H9 (cell line): ENCODE measurements at regions not wholly inside any gene's neighbourhood (a gene's known extent, or its start where the extent isn't known, plus 50 kb on each side); places are given as distances from the start of the nearest gene placed in this dataset.

Experiments used
- DNase-seq: peaks from one replicate; pipeline ENCODE4 v3.0.0-alpha.2; 2017
- H2AFZ ChIP-seq: one replicate; pipeline ENCODE4 v1.6.1; 2013; ENCODE audit warnings: mild to moderate bottlenecking, low read length, control low read depth, moderate library complexity
- H2AK5ac ChIP-seq: 2 replicates; pipeline ENCODE4 v1.6.1; 2013; ENCODE audit warnings: low read length, control low read depth, mixed read lengths; ENCODE audit not compliant: insufficient read length
- H2BK120ac ChIP-seq: one replicate; pipeline ENCODE4 v1.6.1; 2013; ENCODE audit warnings: low read depth, mild to moderate bottlenecking, low read length, control low read depth, inconsistent platforms; ENCODE audit not compliant: poor library complexity, severe bottlenecking
- H2BK12ac ChIP-seq: 2 replicates; pipeline ENCODE4 v1.6.1; 2013; ENCODE audit warnings: low read length, control low read depth, mixed read lengths, low read depth; ENCODE audit not compliant: insufficient read length
- H2BK15ac ChIP-seq: 2 replicates; pipeline ENCODE4 v1.6.1; 2013; ENCODE audit warnings: low read depth, low read length, control low read depth
- H2BK20ac ChIP-seq: one replicate; pipeline ENCODE4 v1.6.1; 2013; ENCODE audit warnings: low read depth, mild to moderate bottlenecking, low read length, control low read depth, inconsistent platforms; ENCODE audit not compliant: poor library complexity, severe bottlenecking
- H2BK5ac ChIP-seq: 2 replicates; pipeline ENCODE4 v1.6.1; 2013; ENCODE audit warnings: low read length, control low read depth, mixed read lengths; ENCODE audit not compliant: insufficient read length
- H3K14ac ChIP-seq: 2 replicates; pipeline ENCODE4 v1.6.1; 2013; ENCODE audit warnings: low read length, control low read depth; ENCODE audit not compliant: insufficient read depth
- H3K18ac ChIP-seq: 2 replicates; pipeline ENCODE4 v1.6.1; 2013; ENCODE audit warnings: low read depth, mild to moderate bottlenecking, mixed read lengths, low read length, control low read depth; ENCODE audit not compliant: insufficient read length
- H3K23ac ChIP-seq: 2 replicates; pipeline ENCODE4 v1.6.1; 2013; ENCODE audit warnings: low read length, control low read depth, mixed read lengths, low read depth; ENCODE audit not compliant: insufficient read length
- H3K23me2 ChIP-seq: 2 replicates; pipeline ENCODE4 v1.6.1; 2013; ENCODE audit warnings: low read depth, mild to moderate bottlenecking, mixed read lengths, low read length, control low read depth; ENCODE audit not compliant: insufficient read length, poor library complexity, severe bottlenecking
- H3K27ac ChIP-seq: 2 replicates; pipeline ENCODE4 v1.5.1; 2013; ENCODE audit warnings: low read length, control low read depth, mixed read lengths, low read depth; ENCODE audit not compliant: insufficient read length
- H3K27me3 ChIP-seq: 2 replicates; pipeline ENCODE4 v1.6.1; 2013; ENCODE audit warnings: low read length, control low read depth, inconsistent platforms; ENCODE audit not compliant: insufficient read depth
- H3K4ac ChIP-seq: 2 replicates; pipeline ENCODE4 v1.6.1; 2013; ENCODE audit warnings: low read depth, mild to moderate bottlenecking, control low read depth, inconsistent platforms, low read length, moderate library complexity
- H3K4me1 ChIP-seq: 2 replicates; pipeline ENCODE4 v1.6.1; 2013; ENCODE audit warnings: low read length, control low read depth, inconsistent platforms; ENCODE audit not compliant: insufficient read depth
- H3K4me2 ChIP-seq: 2 replicates; pipeline ENCODE4 v1.6.1; 2013; ENCODE audit warnings: low read length, control low read depth, mixed read lengths; ENCODE audit not compliant: insufficient read length, insufficient read depth
- H3K56ac ChIP-seq: 2 replicates; pipeline ENCODE4 v1.6.1; 2013; ENCODE audit warnings: low read depth, mild to moderate bottlenecking, mixed read lengths, low read length, control low read depth; ENCODE audit not compliant: insufficient read length
- H3K79me1 ChIP-seq: 2 replicates; pipeline ENCODE4 v1.6.1; 2013; ENCODE audit warnings: low read depth, mild to moderate bottlenecking, moderate library complexity, low read length, control low read depth, inconsistent platforms; ENCODE audit not compliant: insufficient read depth, poor library complexity, severe bottlenecking
- H3K79me2 ChIP-seq: 2 replicates; pipeline ENCODE4 v1.6.1; 2013; ENCODE audit warnings: low read length, control low read depth, inconsistent platforms; ENCODE audit not compliant: insufficient read depth
- H3K9ac ChIP-seq: 2 replicates; pipeline ENCODE4 v1.6.1; 2013; ENCODE audit warnings: low read length, control low read depth, mixed read lengths; ENCODE audit not compliant: insufficient read length; ENCODE audit errors: extremely low read depth
- H3K9me3 ChIP-seq: one replicate; pipeline ENCODE4 v1.6.1; 2013; ENCODE audit warnings: low read depth, low read length, inconsistent platforms; ENCODE audit not compliant: control insufficient read depth
- H3T11ph ChIP-seq: one replicate; pipeline ENCODE4 v1.6.1; 2013; ENCODE audit warnings: mild to moderate bottlenecking, low read length, control low read depth, inconsistent platforms
- H4K20me1 ChIP-seq: one replicate; pipeline ENCODE4 v1.6.1; 2013; ENCODE audit not compliant: control insufficient read depth, insufficient read length, insufficient read depth
- H4K5ac ChIP-seq: 2 replicates; pipeline ENCODE4 v1.6.1; 2013; ENCODE audit warnings: low read depth, mild to moderate bottlenecking, mixed read lengths, low read length, control low read depth; ENCODE audit not compliant: insufficient read length
- H4K8ac ChIP-seq: replicated peaks from 2 replicates; pipeline ENCODE4 v1.6.1; 2013; ENCODE audit warnings: low read length, control low read depth, mixed read lengths, low read depth; ENCODE audit not compliant: insufficient read length
- H4K91ac ChIP-seq: 2 replicates; pipeline ENCODE4 v1.6.1; 2013; ENCODE audit warnings: low read depth, mild to moderate bottlenecking, moderate library complexity, mixed read lengths, low read length, control low read depth; ENCODE audit not compliant: insufficient read length
- H3K27ac Mint-ChIP-seq, 3 experiments: 2 replicates in 2 of 3; 3 replicates in 1 of 3; pipeline ENCODE4 v1.8.0; 2020 to 2021; ENCODE audit warnings: mixed read lengths in 3 of 3, mild to moderate bottlenecking in 1 of 3, moderate library complexity in 1 of 3
- H3K27me3 Mint-ChIP-seq: 2 replicates; pipeline ENCODE4 v1.8.0; 2021; ENCODE audit warnings: low read depth, mild to moderate bottlenecking, moderate library complexity, mixed read lengths
- H3K36me3 Mint-ChIP-seq, 3 experiments: 2 replicates in 2 of 3; 3 replicates in 1 of 3; pipeline ENCODE4 v1.8.0; 2020 to 2021; ENCODE audit warnings: low read depth in 3 of 3, mixed read lengths in 3 of 3; ENCODE audit not compliant: insufficient read depth in 1 of 3
- H3K4me1 Mint-ChIP-seq, 2 experiments: 2 replicates each; pipeline ENCODE4 v1.8.0; 2020; ENCODE audit warnings: mixed read lengths in 2 of 2
- H3K4me3 Mint-ChIP-seq, 2 experiments: 2 replicates in 1 of 2; 3 replicates in 1 of 2; pipeline ENCODE4 v1.8.0; 2020 to 2021; ENCODE audit warnings: mild to moderate bottlenecking in 2 of 2, mixed read lengths in 2 of 2, moderate library complexity in 1 of 2
- H3K9me3 Mint-ChIP-seq, 2 experiments: 2 replicates in 1 of 2; 3 replicates in 1 of 2; pipeline ENCODE4 v1.8.0; 2020; ENCODE audit warnings: mild to moderate bottlenecking in 2 of 2, mixed read lengths in 2 of 2, moderate library complexity in 1 of 2
- CTCF ChIP-seq: fragments of 200-600 bp; sonication (generic); conservative IDR thresholded peaks from 3 replicates; pipeline ENCODE4 v1.8.0; 2021; ENCODE audit warnings: antibody characterized with exemption, mild to moderate bottlenecking
- WGBS: extraction: QIAGEN DNeasy Blood & Tissue Kit; methylation state at CpG from one replicate; pipeline ENCODE4 v1.1.7; 2013; ENCODE audit warnings: missing lambda C conversion rate, low lambda C conversion rate, mixed read lengths; ENCODE audit not compliant: insufficient read length; ENCODE audit errors: extremely low coverage; 5-methylcytosine and 5-hydroxymethylcytosine counted together

GRCh38 chr6:114863610-114864009, 520.8 kb upstream of the HS3ST5 start:
- Mint-ChIP-seq H3K27ac (no peak overlapping the region; a peak in 1 of 7 replicates), H3K4me3 (no peak overlapping the region), H3K36me3 (peaks cover 0 to 9% (median 2%) of the 10 kb centered on the region in 3 experiments; a peak in 3 of 7 replicates), H3K4me1 (no peaks in the 10 kb centered on the region), H3K27me3 (no peaks in the 10 kb centered on the region), H3K9me3 (peaks cover 7 to 10% of the 10 kb centered on the region in 2 experiments; a peak in 4 of 5 replicates)
- no peak overlapping the region for H2BK12ac ChIP-seq
- H3K23ac ChIP-seq = no peak overlapping the region
- no peak overlapping the region for H3K9ac ChIP-seq
- no peaks in the 10 kb centered on the region for H3K79me1 ChIP-seq
- H3K27me3 ChIP-seq = no peaks in the 10 kb centered on the region
- H4K91ac ChIP-seq = no peak overlapping the region
- H2AK5ac ChIP-seq = no peak overlapping the region
- H3K56ac ChIP-seq = no peak overlapping the region
- no peak overlapping the region for H3K18ac ChIP-seq
- H3K23me2 ChIP-seq = no peaks in the 10 kb centered on the region
- no peaks in the 10 kb centered on the region for H3K79me2 ChIP-seq
- no peak overlapping the region for H2AFZ ChIP-seq
- no peak overlapping the region for H2BK5ac ChIP-seq
- no peak overlapping the region for H3K27ac ChIP-seq
- DNase-seq = no peak
- H3K4me1 ChIP-seq = no peaks in the 10 kb centered on the region
- H4K20me1 ChIP-seq = no peaks in the 10 kb centered on the region
- no peak overlapping the region for H2BK120ac ChIP-seq
- no peak overlapping the region for H3T11ph ChIP-seq
- H3K4me2 ChIP-seq = no peak overlapping the region
- WGBS = no CpG with 5 or more reads among the region's 2 CpGs
- no peak overlapping the region for H4K8ac ChIP-seq
- no peak overlapping the region for H2BK15ac ChIP-seq
- no peak overlapping the region for H3K14ac ChIP-seq
- H4K5ac ChIP-seq = no peak overlapping the region
- no peak overlapping the region for H3K4ac ChIP-seq
- no peak for TF ChIP-seq CTCF
- no peak overlapping the region for H2BK20ac ChIP-seq
- peaks cover 4% of the 10 kb centered on the region for H3K9me3 ChIP-seq
